GM23338 (cell line): ENCODE measurements at regions not wholly inside any gene's neighbourhood (a gene's known extent, or its start where the extent isn't known, plus 50 kb on each side); places are given as distances from the start of the nearest gene placed in this dataset.

Experiments
- ATAC-seq: fragments of 200-7000 bp; cut with Tn5 transposase; 3 replicates; pipeline ENCODE4 v1.9.1; 2020
- DNase-seq: peaks from one replicate; pipeline ENCODE4 v3.0.0-alpha.2; 2015; ENCODE audit warnings: low spot score
- H2AFZ ChIP-seq: fragments of 200-600 bp; sonication (generic); 2 replicates; pipeline ENCODE4 v1.8.0; 2016; ENCODE audit warnings: antibody characterized with exemption, mild to moderate bottlenecking, moderate library complexity
- H3F3A ChIP-seq: fragments of 200-600 bp; sonication (generic); replicated peaks from 2 replicates; pipeline ENCODE4 v1.8.0; 2017; ENCODE audit warnings: antibody characterized with exemption, mixed run types, low read depth
- H3K27ac ChIP-seq: fragments of 200-600 bp; sonication (generic); 2 replicates; pipeline ENCODE4 v1.6.1; 2016; ENCODE audit warnings: low read depth
- H3K27me3 ChIP-seq: fragments of 200-600 bp; sonication (generic); 2 replicates; pipeline ENCODE4 v1.8.0; 2016; ENCODE audit warnings: mild to moderate bottlenecking, mixed run types, moderate library complexity; ENCODE audit not compliant: insufficient read depth
- H3K36me3 ChIP-seq: fragments of 200-600 bp; sonication (generic); 2 replicates; pipeline ENCODE4 v1.8.0; 2016; ENCODE audit warnings: mild to moderate bottlenecking; ENCODE audit not compliant: insufficient read depth
- H3K4me1 ChIP-seq: fragments of 200-600 bp; sonication (generic); 2 replicates; pipeline ENCODE4 v1.8.0; 2016; ENCODE audit warnings: mild to moderate bottlenecking, moderate library complexity; ENCODE audit not compliant: insufficient read depth
- H3K4me2 ChIP-seq: fragments of 200-600 bp; sonication (generic); 2 replicates; pipeline ENCODE4 v1.7.1; 2017; ENCODE audit warnings: mixed run types
- H3K4me3 ChIP-seq: fragments of 200-600 bp; sonication (generic); 2 replicates; pipeline ENCODE4 v1.6.1; 2016; ENCODE audit warnings: mixed run types
- H3K79me2 ChIP-seq: fragments of 200-600 bp; sonication (generic); replicated peaks from 2 replicates; pipeline ENCODE4 v1.8.0; 2017; ENCODE audit warnings: mild to moderate bottlenecking; ENCODE audit not compliant: insufficient read depth
- H3K9me2 ChIP-seq: fragments of 200-600 bp; sonication (generic); 2 replicates; pipeline ENCODE4 v1.8.0; 2017; ENCODE audit not compliant: insufficient read depth
- H4K20me1 ChIP-seq: fragments of 200-600 bp; sonication (generic); replicated peaks from 2 replicates; pipeline ENCODE4 v1.8.0; 2017; ENCODE audit warnings: mild to moderate bottlenecking; ENCODE audit not compliant: insufficient read depth
- H3K27ac Mint-ChIP-seq: 2 replicates; pipeline ENCODE4 v1.8.0; 2020; ENCODE audit warnings: inconsistent platforms, mild to moderate bottlenecking, moderate library complexity, mixed read lengths
- H3K27me3 Mint-ChIP-seq: 3 replicates; pipeline ENCODE4 v1.8.0; 2022; ENCODE audit warnings: low read depth, mild to moderate bottlenecking, moderate library complexity, mixed read lengths, inconsistent platforms; ENCODE audit not compliant: insufficient read depth, poor library complexity
- H3K36me3 Mint-ChIP-seq: 3 replicates; pipeline ENCODE4 v1.8.0; 2021; ENCODE audit warnings: low read depth, mild to moderate bottlenecking, inconsistent platforms, moderate library complexity, mixed read lengths
- H3K4me1 Mint-ChIP-seq: 3 replicates; pipeline ENCODE4 v1.8.0; 2020; ENCODE audit warnings: mild to moderate bottlenecking, inconsistent platforms, mixed read lengths
- H3K4me3 Mint-ChIP-seq: 3 replicates; pipeline ENCODE4 v1.8.0; 2021; ENCODE audit warnings: moderate library complexity, mild to moderate bottlenecking, inconsistent platforms, mixed read lengths
- H3K9me3 Mint-ChIP-seq: 3 replicates; pipeline ENCODE4 v1.8.0; 2020; ENCODE audit warnings: moderate library complexity, mild to moderate bottlenecking, inconsistent platforms, mixed read lengths
- CREB1 ChIP-seq: fragments of 250-450 bp; sonication (Bioruptor Pico); IDR thresholded peaks from 2 replicates; pipeline ENCODE4 v1.5.0; 2020; ENCODE audit warnings: low read depth, mild to moderate bottlenecking, moderate library complexity
- EZH2 ChIP-seq: fragments of 200-600 bp; sonication (generic); IDR thresholded peaks from one replicate; pipeline ENCODE4 v1.8.0; 2017; ENCODE audit warnings: antibody characterized with exemption, mild to moderate bottlenecking, low read depth; ENCODE audit not compliant: unreplicated experiment
- EZH2phosphoT487 ChIP-seq: fragments of 200-600 bp; sonication (generic); IDR thresholded peaks from one replicate; pipeline ENCODE4 v1.8.1; 2018; ENCODE audit warnings: antibody characterized with exemption; ENCODE audit not compliant: unreplicated experiment
- JUNB ChIP-seq: IDR thresholded peaks from one replicate; pipeline ENCODE4 v1.6.1; 2016; ENCODE audit warnings: antibody characterized with exemption; ENCODE audit not compliant: unreplicated experiment
- NANOG ChIP-seq: IDR thresholded peaks from 2 replicates; pipeline ENCODE4 v1.6.1; 2016; ENCODE audit warnings: antibody characterized with exemption, borderline replicate concordance
- POLR2AphosphoS5 ChIP-seq: IDR thresholded peaks from 2 replicates; pipeline ENCODE4 v1.6.1; 2016; ENCODE audit warnings: antibody characterized with exemption, low read depth
- STAT1 ChIP-seq: IDR thresholded peaks from one replicate; pipeline ENCODE4 v1.6.1; 2016; ENCODE audit warnings: antibody characterized with exemption; ENCODE audit not compliant: unreplicated experiment
- ZNF114 ChIP-seq: fragments of 250-450 bp; sonication (Bioruptor Pico); IDR thresholded peaks from 2 replicates; pipeline ENCODE4 v1.5.0; 2020; ENCODE audit warnings: mild to moderate bottlenecking, moderate library complexity
- ZNF331 ChIP-seq: fragments of 250-450 bp; sonication (Bioruptor Pico); IDR thresholded peaks from 2 replicates; pipeline ENCODE4 v1.5.0; 2020; ENCODE audit warnings: low read depth, mild to moderate bottlenecking, moderate library complexity
- TF ChIP-seq, protein P1 (sequence below): fragments of 250-450 bp; sonication (Bioruptor Pico); IDR thresholded peaks from 2 replicates; pipeline ENCODE4 v1.5.0; 2020; ENCODE audit warnings: mild to moderate bottlenecking, moderate library complexity
- TF ChIP-seq, protein P2 (sequence below): IDR thresholded peaks from one replicate; pipeline ENCODE4 v1.6.1; 2018; ENCODE audit warnings: antibody characterized with exemption; ENCODE audit not compliant: unreplicated experiment
- TF ChIP-seq, protein P3 (sequence below), 2 experiments: fragments of 200-600 bp in 1 of 2; sonication (generic) in 1 of 2; conservative IDR thresholded peaks; 2 replicates each; pipeline versions ENCODE4 v1.5.1 to v1.6.1; 2016 to 2017; ENCODE audit warnings: antibody characterized with exemption in 2 of 2, low read depth in 2 of 2, mild to moderate bottlenecking in 2 of 2, moderate library complexity in 1 of 2
- TF ChIP-seq, protein P4 (sequence below): IDR thresholded peaks from 2 replicates; pipeline ENCODE4 v1.6.1; 2016; ENCODE audit warnings: antibody characterized with exemption

DNA sequence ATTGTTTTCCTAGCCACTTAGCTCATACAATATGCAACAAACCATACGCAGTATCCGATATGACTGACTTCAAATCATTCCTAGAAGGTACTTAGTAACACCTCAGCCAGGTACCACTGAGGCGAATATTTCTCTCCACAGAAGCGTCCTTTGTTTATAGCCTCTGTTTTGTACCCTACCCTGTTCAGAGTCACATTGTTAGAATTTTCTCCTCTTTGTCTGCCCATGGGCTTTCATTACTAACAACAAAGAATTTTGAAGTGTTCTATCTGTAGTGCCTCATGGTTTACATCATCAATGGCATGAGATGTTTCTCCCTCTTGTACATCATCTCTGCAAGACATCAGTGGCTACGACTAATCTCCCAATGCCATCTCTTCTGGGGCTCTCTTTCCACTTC is 212.4 kb upstream of the GLI3 start:
- H2AFZ ChIP-seq: no peak overlapping the region
- H3K4me3 Mint-ChIP-seq: no peak overlapping the region
- TF ChIP-seq, protein P1, sequence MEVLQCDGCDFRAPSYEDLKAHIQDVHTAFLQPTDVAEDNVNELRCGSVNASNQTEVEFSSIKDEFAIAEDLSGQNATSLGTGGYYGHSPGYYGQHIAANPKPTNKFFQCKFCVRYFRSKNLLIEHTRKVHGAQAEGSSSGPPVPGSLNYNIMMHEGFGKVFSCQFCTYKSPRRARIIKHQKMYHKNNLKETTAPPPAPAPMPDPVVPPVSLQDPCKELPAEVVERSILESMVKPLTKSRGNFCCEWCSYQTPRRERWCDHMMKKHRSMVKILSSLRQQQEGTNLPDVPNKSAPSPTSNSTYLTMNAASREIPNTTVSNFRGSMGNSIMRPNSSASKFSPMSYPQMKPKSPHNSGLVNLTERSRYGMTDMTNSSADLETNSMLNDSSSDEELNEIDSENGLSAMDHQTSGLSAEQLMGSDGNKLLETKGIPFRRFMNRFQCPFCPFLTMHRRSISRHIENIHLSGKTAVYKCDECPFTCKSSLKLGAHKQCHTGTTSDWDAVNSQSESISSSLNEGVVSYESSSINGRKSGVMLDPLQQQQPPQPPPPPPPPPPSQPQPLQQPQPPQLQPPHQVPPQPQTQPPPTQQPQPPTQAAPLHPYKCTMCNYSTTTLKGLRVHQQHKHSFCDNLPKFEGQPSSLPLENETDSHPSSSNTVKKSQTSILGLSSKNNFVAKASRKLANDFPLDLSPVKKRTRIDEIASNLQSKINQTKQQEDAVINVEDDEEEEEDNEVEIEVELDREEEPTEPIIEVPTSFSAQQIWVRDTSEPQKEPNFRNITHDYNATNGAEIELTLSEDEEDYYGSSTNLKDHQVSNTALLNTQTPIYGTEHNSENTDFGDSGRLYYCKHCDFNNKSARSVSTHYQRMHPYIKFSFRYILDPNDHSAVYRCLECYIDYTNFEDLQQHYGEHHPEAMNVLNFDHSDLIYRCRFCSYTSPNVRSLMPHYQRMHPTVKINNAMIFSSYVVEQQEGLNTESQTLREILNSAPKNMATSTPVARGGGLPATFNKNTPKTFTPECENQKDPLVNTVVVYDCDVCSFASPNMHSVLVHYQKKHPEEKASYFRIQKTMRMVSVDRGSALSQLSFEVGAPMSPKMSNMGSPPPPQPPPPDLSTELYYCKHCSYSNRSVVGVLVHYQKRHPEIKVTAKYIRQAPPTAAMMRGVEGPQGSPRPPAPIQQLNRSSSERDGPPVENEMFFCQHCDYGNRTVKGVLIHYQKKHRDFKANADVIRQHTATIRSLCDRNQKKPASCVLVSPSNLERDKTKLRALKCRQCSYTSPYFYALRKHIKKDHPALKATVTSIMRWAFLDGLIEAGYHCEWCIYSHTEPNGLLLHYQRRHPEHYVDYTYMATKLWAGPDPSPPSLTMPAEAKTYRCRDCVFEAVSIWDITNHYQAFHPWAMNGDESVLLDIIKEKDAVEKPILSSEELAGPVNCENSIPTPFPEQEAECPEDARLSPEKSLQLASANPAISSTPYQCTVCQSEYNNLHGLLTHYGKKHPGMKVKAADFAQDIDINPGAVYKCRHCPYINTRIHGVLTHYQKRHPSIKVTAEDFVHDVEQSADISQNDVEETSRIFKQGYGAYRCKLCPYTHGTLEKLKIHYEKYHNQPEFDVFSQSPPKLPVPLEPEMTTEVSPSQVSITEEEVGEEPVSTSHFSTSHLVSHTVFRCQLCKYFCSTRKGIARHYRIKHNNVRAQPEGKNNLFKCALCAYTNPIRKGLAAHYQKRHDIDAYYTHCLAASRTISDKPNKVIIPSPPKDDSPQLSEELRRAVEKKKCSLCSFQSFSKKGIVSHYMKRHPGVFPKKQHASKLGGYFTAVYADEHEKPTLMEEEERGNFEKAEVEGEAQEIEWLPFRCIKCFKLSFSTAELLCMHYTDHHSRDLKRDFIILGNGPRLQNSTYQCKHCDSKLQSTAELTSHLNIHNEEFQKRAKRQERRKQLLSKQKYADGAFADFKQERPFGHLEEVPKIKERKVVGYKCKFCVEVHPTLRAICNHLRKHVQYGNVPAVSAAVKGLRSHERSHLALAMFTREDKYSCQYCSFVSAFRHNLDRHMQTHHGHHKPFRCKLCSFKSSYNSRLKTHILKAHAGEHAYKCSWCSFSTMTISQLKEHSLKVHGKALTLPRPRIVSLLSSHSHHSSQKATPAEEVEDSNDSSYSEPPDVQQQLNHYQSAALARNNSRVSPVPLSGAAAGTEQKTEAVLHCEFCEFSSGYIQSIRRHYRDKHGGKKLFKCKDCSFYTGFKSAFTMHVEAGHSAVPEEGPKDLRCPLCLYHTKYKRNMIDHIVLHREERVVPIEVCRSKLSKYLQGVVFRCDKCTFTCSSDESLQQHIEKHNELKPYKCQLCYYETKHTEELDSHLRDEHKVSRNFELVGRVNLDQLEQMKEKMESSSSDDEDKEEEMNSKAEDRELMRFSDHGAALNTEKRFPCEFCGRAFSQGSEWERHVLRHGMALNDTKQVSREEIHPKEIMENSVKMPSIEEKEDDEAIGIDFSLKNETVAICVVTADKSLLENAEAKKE (CRISPR knock-in tag): no peak
- TF ChIP-seq ZNF331 (CRISPR knock-in tag): no peak
- TF ChIP-seq EZH2: no peak
- no peak for TF ChIP-seq EZH2phosphoT487
- no peak for TF ChIP-seq POLR2AphosphoS5
- no peak for TF ChIP-seq JUNB
- TF ChIP-seq, protein P2, sequence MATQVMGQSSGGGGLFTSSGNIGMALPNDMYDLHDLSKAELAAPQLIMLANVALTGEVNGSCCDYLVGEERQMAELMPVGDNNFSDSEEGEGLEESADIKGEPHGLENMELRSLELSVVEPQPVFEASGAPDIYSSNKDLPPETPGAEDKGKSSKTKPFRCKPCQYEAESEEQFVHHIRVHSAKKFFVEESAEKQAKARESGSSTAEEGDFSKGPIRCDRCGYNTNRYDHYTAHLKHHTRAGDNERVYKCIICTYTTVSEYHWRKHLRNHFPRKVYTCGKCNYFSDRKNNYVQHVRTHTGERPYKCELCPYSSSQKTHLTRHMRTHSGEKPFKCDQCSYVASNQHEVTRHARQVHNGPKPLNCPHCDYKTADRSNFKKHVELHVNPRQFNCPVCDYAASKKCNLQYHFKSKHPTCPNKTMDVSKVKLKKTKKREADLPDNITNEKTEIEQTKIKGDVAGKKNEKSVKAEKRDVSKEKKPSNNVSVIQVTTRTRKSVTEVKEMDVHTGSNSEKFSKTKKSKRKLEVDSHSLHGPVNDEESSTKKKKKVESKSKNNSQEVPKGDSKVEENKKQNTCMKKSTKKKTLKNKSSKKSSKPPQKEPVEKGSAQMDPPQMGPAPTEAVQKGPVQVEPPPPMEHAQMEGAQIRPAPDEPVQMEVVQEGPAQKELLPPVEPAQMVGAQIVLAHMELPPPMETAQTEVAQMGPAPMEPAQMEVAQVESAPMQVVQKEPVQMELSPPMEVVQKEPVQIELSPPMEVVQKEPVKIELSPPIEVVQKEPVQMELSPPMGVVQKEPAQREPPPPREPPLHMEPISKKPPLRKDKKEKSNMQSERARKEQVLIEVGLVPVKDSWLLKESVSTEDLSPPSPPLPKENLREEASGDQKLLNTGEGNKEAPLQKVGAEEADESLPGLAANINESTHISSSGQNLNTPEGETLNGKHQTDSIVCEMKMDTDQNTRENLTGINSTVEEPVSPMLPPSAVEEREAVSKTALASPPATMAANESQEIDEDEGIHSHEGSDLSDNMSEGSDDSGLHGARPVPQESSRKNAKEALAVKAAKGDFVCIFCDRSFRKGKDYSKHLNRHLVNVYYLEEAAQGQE: no peak
- TF ChIP-seq, protein P3, sequence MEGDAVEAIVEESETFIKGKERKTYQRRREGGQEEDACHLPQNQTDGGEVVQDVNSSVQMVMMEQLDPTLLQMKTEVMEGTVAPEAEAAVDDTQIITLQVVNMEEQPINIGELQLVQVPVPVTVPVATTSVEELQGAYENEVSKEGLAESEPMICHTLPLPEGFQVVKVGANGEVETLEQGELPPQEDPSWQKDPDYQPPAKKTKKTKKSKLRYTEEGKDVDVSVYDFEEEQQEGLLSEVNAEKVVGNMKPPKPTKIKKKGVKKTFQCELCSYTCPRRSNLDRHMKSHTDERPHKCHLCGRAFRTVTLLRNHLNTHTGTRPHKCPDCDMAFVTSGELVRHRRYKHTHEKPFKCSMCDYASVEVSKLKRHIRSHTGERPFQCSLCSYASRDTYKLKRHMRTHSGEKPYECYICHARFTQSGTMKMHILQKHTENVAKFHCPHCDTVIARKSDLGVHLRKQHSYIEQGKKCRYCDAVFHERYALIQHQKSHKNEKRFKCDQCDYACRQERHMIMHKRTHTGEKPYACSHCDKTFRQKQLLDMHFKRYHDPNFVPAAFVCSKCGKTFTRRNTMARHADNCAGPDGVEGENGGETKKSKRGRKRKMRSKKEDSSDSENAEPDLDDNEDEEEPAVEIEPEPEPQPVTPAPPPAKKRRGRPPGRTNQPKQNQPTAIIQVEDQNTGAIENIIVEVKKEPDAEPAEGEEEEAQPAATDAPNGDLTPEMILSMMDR (conservative IDR thresholded peaks at IDR 0.05; ENCODE audit: low read depth in 2 of 2): no peak
- TF ChIP-seq CREB1 (CRISPR knock-in tag): no peak
- TF ChIP-seq STAT1: no peak
- TF ChIP-seq NANOG: no peak
- TF ChIP-seq ZNF114: no peak
- TF ChIP-seq, protein P4, sequence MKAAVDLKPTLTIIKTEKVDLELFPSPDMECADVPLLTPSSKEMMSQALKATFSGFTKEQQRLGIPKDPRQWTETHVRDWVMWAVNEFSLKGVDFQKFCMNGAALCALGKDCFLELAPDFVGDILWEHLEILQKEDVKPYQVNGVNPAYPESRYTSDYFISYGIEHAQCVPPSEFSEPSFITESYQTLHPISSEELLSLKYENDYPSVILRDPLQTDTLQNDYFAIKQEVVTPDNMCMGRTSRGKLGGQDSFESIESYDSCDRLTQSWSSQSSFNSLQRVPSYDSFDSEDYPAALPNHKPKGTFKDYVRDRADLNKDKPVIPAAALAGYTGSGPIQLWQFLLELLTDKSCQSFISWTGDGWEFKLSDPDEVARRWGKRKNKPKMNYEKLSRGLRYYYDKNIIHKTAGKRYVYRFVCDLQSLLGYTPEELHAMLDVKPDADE: no peak
- H3K27me3 ChIP-seq: no peaks in the 10 kb centered on the region
- no peaks in the 10 kb centered on the region for H3K36me3 ChIP-seq
- no peaks in the 10 kb centered on the region; the same call in 2 of the 3 replicates for H3K9me3 Mint-ChIP-seq
- no peaks in the 10 kb centered on the region for H4K20me1 ChIP-seq
- no peak overlapping the region for H3K4me2 ChIP-seq
- H3K79me2 ChIP-seq: no peaks in the 10 kb centered on the region
- H3K4me1 ChIP-seq: no peaks in the 10 kb centered on the region
- no peak overlapping the region for H3K27ac Mint-ChIP-seq
- H3K27ac ChIP-seq: no peak overlapping the region
- H3K4me1 Mint-ChIP-seq: no peaks in the 10 kb centered on the region
- ATAC-seq: no peak
- no peak overlapping the region for H3K4me3 ChIP-seq
- H3K9me2 ChIP-seq: no peaks in the 10 kb centered on the region; the same call in 1 of the 2 replicates
- DNase-seq: no peak
- no peaks in the 10 kb centered on the region for H3K36me3 Mint-ChIP-seq
- no peaks in the 10 kb centered on the region for H3F3A ChIP-seq
- H3K27me3 Mint-ChIP-seq: no peaks in the 10 kb centered on the region
